ENCODE measurements at regions not wholly inside any gene's neighbourhood (a gene's known extent, or its start where the extent isn't known, plus 50 kb on each side); places are given as distances from the start of the nearest gene placed in this dataset.
A peak's percentile ranks its signal among the peaks of the same experiment; 100 is the strongest.

- DNase-seq (ENCODE audit: low spot score): no peak
- Histone ChIP-seq H3K4me2 (ENCODE audit: insufficient read depth, low read length, poor library complexity, severe bottlenecking) (no peak overlapping the region), H2BK12ac (ENCODE audit: low read length) (no peak overlapping the region), H2AK5ac (ENCODE audit: low read depth, low read length) (no peak overlapping the region), H3K18ac (ENCODE audit: low read length) (no peak overlapping the region), H4K91ac (ENCODE audit: low read depth, low read length, poor library complexity) (no peak overlapping the region), H3K14ac (ENCODE audit: low read length) (no peak overlapping the region), H3K9ac (ENCODE audit: low read depth, low read length, poor library complexity) (no peak overlapping the region), H3K36me3 (replicated peaks in 1 of 2; ENCODE audit: control insufficient read depth in 2 of 2, insufficient read depth in 2 of 2, low read length in 2 of 2) (no peaks in the 10 kb centered on the region), H3K4me3 (ENCODE audit: low read length in 2 of 2) (no peak overlapping the region), H2BK120ac (ENCODE audit: low read depth, low read length) (no peak overlapping the region), H3K27me3 (ENCODE audit: control insufficient read depth in 3 of 3, insufficient read depth in 3 of 3, low read depth in 1 of 3, low read length in 3 of 3) (no peaks in the 10 kb centered on the region), H2BK15ac (ENCODE audit: low read length) (no peak overlapping the region), H4K8ac (ENCODE audit: low read depth, low read length) (no peak overlapping the region), H2BK5ac (ENCODE audit: low read length) (no peak overlapping the region), H3K9me3 (replicated peaks in 1 of 2; ENCODE audit: control insufficient read depth in 2 of 2, insufficient read depth in 1 of 2, low read depth in 1 of 2, low read length in 2 of 2) (peaks cover 0 to 2% of the 10 kb centered on the region in 2 donors), H3K4me1 (ENCODE audit: control insufficient read depth in 2 of 2, insufficient read depth in 1 of 2, low read depth in 1 of 2, low read length in 2 of 2) (peaks cover 0 to 3% of the 10 kb centered on the region in 2 donors), H3K79me1 (ENCODE audit: low read depth, low read length) (no peaks in the 10 kb centered on the region), H3K4ac (ENCODE audit: low read length) (no peak overlapping the region), H3K23ac (ENCODE audit: low read depth, low read length, poor library complexity) (no peak overlapping the region), H3K27ac (replicated peaks; ENCODE audit: low read length) (no peak overlapping the region), H2AFZ (ENCODE audit: low read length) (no peak overlapping the region)
- no CpG with 5 or more reads among the region's 2 CpGs for WGBS, 2 donors (ENCODE audit: extremely low coverage in 2 of 2, insufficient read length in 2 of 2, insufficient replicate concordance in 1 of 2)
These were observed 418.1 kb downstream of the ADGRL2 start for GRCh38 chr1:82218846-82219245.

- H3K4me3 ChIP-seq (ENCODE audit: low read length in 2 of 2): no peak overlapping the region
- no peak overlapping the region for H3K4ac ChIP-seq (ENCODE audit: low read length)
- H4K8ac ChIP-seq (ENCODE audit: low read depth, low read length): no peak overlapping the region
- DNase-seq (ENCODE audit: low spot score): no peak
- H3K79me1 ChIP-seq (ENCODE audit: low read depth, low read length): no peaks in the 10 kb centered on the region
- H3K4me2 ChIP-seq (ENCODE audit: insufficient read depth, low read length, poor library complexity, severe bottlenecking): no peak overlapping the region
- no peak overlapping the region for H2AK5ac ChIP-seq (ENCODE audit: low read depth, low read length)
- no peak overlapping the region for H2BK12ac ChIP-seq (ENCODE audit: low read length)
- no peak overlapping the region for H2AFZ ChIP-seq (ENCODE audit: low read length)
- H3K18ac ChIP-seq (ENCODE audit: low read length): no peak overlapping the region
- no peak overlapping the region for H3K27ac ChIP-seq (replicated peaks; ENCODE audit: low read length)
- peaks cover 0 to 2% of the 10 kb centered on the region in 2 donors for H3K9me3 ChIP-seq (replicated peaks in 1 of 2; ENCODE audit: control insufficient read depth in 2 of 2, insufficient read depth in 1 of 2, low read depth in 1 of 2, low read length in 2 of 2)
- H2BK15ac ChIP-seq (ENCODE audit: low read length): no peak overlapping the region
- H2BK5ac ChIP-seq (ENCODE audit: low read length): no peak overlapping the region
- H3K14ac ChIP-seq (ENCODE audit: low read length): no peak overlapping the region
- no peaks in the 10 kb centered on the region for H3K27me3 ChIP-seq (ENCODE audit: control insufficient read depth in 3 of 3, insufficient read depth in 3 of 3, low read depth in 1 of 3, low read length in 3 of 3)
- no peak overlapping the region for H2BK120ac ChIP-seq (ENCODE audit: low read depth, low read length)
- no peaks in the 10 kb centered on the region for H3K36me3 ChIP-seq (replicated peaks in 1 of 2; ENCODE audit: control insufficient read depth in 2 of 2, insufficient read depth in 2 of 2, low read length in 2 of 2)
- peaks cover 0 to 1% of the 10 kb centered on the region in 2 donors for H3K4me1 ChIP-seq (ENCODE audit: control insufficient read depth in 2 of 2, insufficient read depth in 1 of 2, low read depth in 1 of 2, low read length in 2 of 2)
- H3K23ac ChIP-seq (ENCODE audit: low read depth, low read length, poor library complexity): no peak overlapping the region
- no peak overlapping the region for H3K9ac ChIP-seq (ENCODE audit: low read depth, low read length, poor library complexity)
- no CpG with 5 or more reads among the region's 2 CpGs for WGBS, 2 donors (ENCODE audit: extremely low coverage in 2 of 2, insufficient read length in 2 of 2, insufficient replicate concordance in 1 of 2)
- no peak overlapping the region for H4K91ac ChIP-seq (ENCODE audit: low read depth, low read length, poor library complexity)
These were observed 415.1 kb downstream of the ADGRL2 start for GRCh38 chr1:82215853-82216175.

GRCh38 chr1:82215056-82215852 lies 414.5 kb downstream of the ADGRL2 start:
- no peak overlapping the region for H2BK120ac ChIP-seq (ENCODE audit: low read depth, low read length)
- H3K27ac ChIP-seq (replicated peaks; ENCODE audit: low read length): no peak overlapping the region
- no peaks in the 10 kb centered on the region for H3K36me3 ChIP-seq (replicated peaks in 1 of 2; ENCODE audit: control insufficient read depth in 2 of 2, insufficient read depth in 2 of 2, low read length in 2 of 2)
- no peaks in the 10 kb centered on the region for H3K79me1 ChIP-seq (ENCODE audit: low read depth, low read length)
- H2AFZ ChIP-seq (ENCODE audit: low read length): peak overlapping the region; percentile 9
- H3K18ac ChIP-seq (ENCODE audit: low read length): no peak overlapping the region
- H3K4me3 ChIP-seq (ENCODE audit: low read length in 2 of 2): no peak overlapping the region
- no peak overlapping the region for H4K91ac ChIP-seq (ENCODE audit: low read depth, low read length, poor library complexity)
- H3K9me3 ChIP-seq (replicated peaks in 1 of 2; ENCODE audit: control insufficient read depth in 2 of 2, insufficient read depth in 1 of 2, low read depth in 1 of 2, low read length in 2 of 2): peaks cover 0 to 2% of the 10 kb centered on the region in 2 donors
- H3K4me1 ChIP-seq (ENCODE audit: control insufficient read depth in 2 of 2, insufficient read depth in 1 of 2, low read depth in 1 of 2, low read length in 2 of 2): no peaks in the 10 kb centered on the region
- no peak overlapping the region for H3K4ac ChIP-seq (ENCODE audit: low read length)
- H3K23ac ChIP-seq (ENCODE audit: low read depth, low read length, poor library complexity): no peak overlapping the region
- no peak overlapping the region for H2BK12ac ChIP-seq (ENCODE audit: low read length)
- H3K9ac ChIP-seq (ENCODE audit: low read depth, low read length, poor library complexity): no peak overlapping the region
- H3K14ac ChIP-seq (ENCODE audit: low read length): no peak overlapping the region
- no CpG with 5 or more reads among the region's 11 CpGs for WGBS, 2 donors (ENCODE audit: extremely low coverage in 2 of 2, insufficient read length in 2 of 2, insufficient replicate concordance in 1 of 2)
- H4K8ac ChIP-seq (ENCODE audit: low read depth, low read length): no peak overlapping the region
- no peak for DNase-seq (ENCODE audit: low spot score)
- H2BK15ac ChIP-seq (ENCODE audit: low read length): no peak overlapping the region
- H2AK5ac ChIP-seq (ENCODE audit: low read depth, low read length): no peak overlapping the region
- H3K4me2 ChIP-seq (ENCODE audit: insufficient read depth, low read length, poor library complexity, severe bottlenecking): no peak overlapping the region
- H2BK5ac ChIP-seq (ENCODE audit: low read length): no peak overlapping the region
- no peaks in the 10 kb centered on the region for H3K27me3 ChIP-seq (ENCODE audit: control insufficient read depth in 3 of 3, insufficient read depth in 3 of 3, low read depth in 1 of 3, low read length in 3 of 3)

GRCh38 chr1:82214606-82215005 lies 413.9 kb downstream of the ADGRL2 start:
- Histone ChIP-seq H3K18ac (ENCODE audit: low read length) (no peak overlapping the region), H3K4me1 (ENCODE audit: control insufficient read depth in 2 of 2, insufficient read depth in 1 of 2, low read depth in 1 of 2, low read length in 2 of 2) (no peaks in the 10 kb centered on the region), H3K9ac (ENCODE audit: low read depth, low read length, poor library complexity) (no peak overlapping the region), H4K91ac (ENCODE audit: low read depth, low read length, poor library complexity) (no peak overlapping the region), H2BK5ac (ENCODE audit: low read length) (no peak overlapping the region), H2BK120ac (ENCODE audit: low read depth, low read length) (no peak overlapping the region), H2AFZ (ENCODE audit: low read length) (no peak overlapping the region), H3K4ac (ENCODE audit: low read length) (no peak overlapping the region), H3K9me3 (replicated peaks in 1 of 2; ENCODE audit: control insufficient read depth in 2 of 2, insufficient read depth in 1 of 2, low read depth in 1 of 2, low read length in 2 of 2) (peaks cover 0 to 2% of the 10 kb centered on the region in 2 donors), H3K36me3 (replicated peaks in 1 of 2; ENCODE audit: control insufficient read depth in 2 of 2, insufficient read depth in 2 of 2, low read length in 2 of 2) (no peaks in the 10 kb centered on the region), H3K27me3 (ENCODE audit: control insufficient read depth in 3 of 3, insufficient read depth in 3 of 3, low read depth in 1 of 3, low read length in 3 of 3) (no peaks in the 10 kb centered on the region), H3K4me2 (ENCODE audit: insufficient read depth, low read length, poor library complexity, severe bottlenecking) (no peak overlapping the region), H2AK5ac (ENCODE audit: low read depth, low read length) (no peak overlapping the region), H3K79me1 (ENCODE audit: low read depth, low read length) (no peaks in the 10 kb centered on the region), H2BK15ac (ENCODE audit: low read length) (no peak overlapping the region), H4K8ac (ENCODE audit: low read depth, low read length) (no peak overlapping the region), H3K27ac (replicated peaks; ENCODE audit: low read length) (no peak overlapping the region), H3K14ac (ENCODE audit: low read length) (no peak overlapping the region), H3K4me3 (ENCODE audit: low read length in 2 of 2) (no peak overlapping the region), H3K23ac (ENCODE audit: low read depth, low read length, poor library complexity) (no peak overlapping the region), H2BK12ac (ENCODE audit: low read length) (no peak overlapping the region)
- DNase-seq (ENCODE audit: low spot score): no peak
